Panc1 (cell line): ENCODE measurements at regions not wholly inside any gene's neighbourhood (a gene's known extent, or its start where the extent isn't known, plus 50 kb on each side); places are given as distances from the start of the nearest gene placed in this dataset.

ENCODE experiments used
- ATAC-seq: fragments of 200-7000 bp; cut with Tn5 transposase; 2 replicates; pipeline ENCODE4 v1.9.1; 2020; ENCODE audit warnings: mild to moderate bottlenecking, moderate library complexity
- BruUV-seq: library from RNA; stranded (reverse); fragments of 400-500 nt; replicated peaks from 2 replicates; lab custom pipeline; 2021; lab: Mats Ljungman, UMichigan
- CTCF ChIA-PET: fragments of 300-600 bp; sonication (Branson Sonifier 250); formaldehyde crosslinking; loops from one replicate; lab custom pipeline; 2022; ENCODE audit warnings: antibody characterized with exemption; lab: Charles Lee
- POLR2A ChIA-PET: fragments of 300-600 bp; sonication (Branson Sonifier 250); formaldehyde crosslinking; loops from one replicate; lab custom pipeline; 2022; ENCODE audit warnings: antibody characterized with exemption; lab: Charles Lee
- DNase-seq: peaks from one replicate; pipeline ENCODE4 v3.0.0-alpha.2; 2010; ENCODE audit warnings: low read depth, low spot score
- H3K27ac ChIP-seq: 2 replicates; pipeline ENCODE4 v1.5.1; 2011; ENCODE audit warnings: mild to moderate bottlenecking, low read length, inconsistent platforms
- H3K27me3 ChIP-seq: fragments of 200-500 bp; sonication (Bioruptor generic); 2 replicates; pipeline ENCODE4 v1.6.0; 2014; ENCODE audit warnings: low read length, inconsistent platforms; ENCODE audit not compliant: control insufficient read depth, insufficient read depth
- H3K36me3 ChIP-seq: fragments of 200-500 bp; sonication (Bioruptor generic); 2 replicates; pipeline ENCODE4 v1.5.1; 2014; ENCODE audit warnings: inconsistent platforms, mild to moderate bottlenecking, low read length, moderate library complexity; ENCODE audit not compliant: control insufficient read depth, insufficient read depth
- H3K4me1 ChIP-seq: 2 replicates; pipeline ENCODE4 v1.5.1; 2011; ENCODE audit warnings: inconsistent platforms, mild to moderate bottlenecking, low read length, moderate library complexity; ENCODE audit not compliant: control insufficient read depth, insufficient read depth
- H3K4me3 ChIP-seq, 2 experiments: 2 replicates each; pipeline ENCODE4 v1.5.1; 2011 to 2012; ENCODE audit warnings: low read depth in 2 of 2, low read length in 2 of 2, mild to moderate bottlenecking in 2 of 2, inconsistent platforms in 1 of 2, moderate library complexity in 1 of 2
- H3K9me3 ChIP-seq: fragments of 200-500 bp; sonication (Bioruptor generic); 2 replicates; pipeline ENCODE4 v1.5.1; 2014; ENCODE audit warnings: low read depth, mild to moderate bottlenecking, inconsistent platforms, low read length, moderate library complexity; ENCODE audit not compliant: control insufficient read depth, insufficient read depth
- CTCF ChIP-seq: fragments of 450-650 bp; IDR thresholded peaks from 2 replicates; pipeline ENCODE4 v1.5.1; 2017; ENCODE audit warnings: mild to moderate bottlenecking
- POLR2AphosphoS5 ChIP-seq: IDR thresholded peaks from 2 replicates; pipeline ENCODE4 v1.6.1; 2012; ENCODE audit warnings: mild to moderate bottlenecking, low read depth, low read length, moderate library complexity
- REST ChIP-seq, 2 experiments: IDR thresholded peaks; 2 replicates each; pipeline ENCODE4 v1.6.1; 2011 to 2012; ENCODE audit warnings: low read depth in 2 of 2, control low read depth in 1 of 2, low read length in 1 of 2, mild to moderate bottlenecking in 1 of 2, moderate library complexity in 1 of 2; ENCODE audit not compliant: insufficient read depth in 1 of 2
- SIN3A ChIP-seq: IDR thresholded peaks from 2 replicates; pipeline ENCODE4 v1.6.1; 2012; ENCODE audit warnings: low read depth, mild to moderate bottlenecking, low read length, moderate library complexity, borderline replicate concordance; ENCODE audit not compliant: insufficient read depth
- TCF7L2 ChIP-seq: IDR thresholded peaks from 2 replicates; pipeline ENCODE4 v1.6.1; 2011; ENCODE audit warnings: mild to moderate bottlenecking, low read depth, low read length, inconsistent platforms
- in situ Hi-C: cut with HindIII; loops from 2 replicates; pipeline ENCODE4 v1.10.0; 2016; ENCODE audit warnings: low sequenced_read_pairs, low pct_unique_long_range_greater_than_20kb
- intact Hi-C: fragments of 100-400 bp; cut with micrococcal nuclease; formaldehyde crosslinking; loops from one replicate; pipeline ENCODE4 v1.10.0; 2022; ENCODE audit not compliant: unreplicated experiment

- DNase-seq = no peak
- ChIA-PET CTCF (no interaction called here), POLR2A (no interaction called here)
- ATAC-seq = no peak
- no peaks in the 10 kb centered on the region for H3K36me3 ChIP-seq
- in situ Hi-C loops (no loop called here), intact Hi-C loops (no loop called here)
- no peak for TF ChIP-seq POLR2AphosphoS5
- H3K27ac ChIP-seq = no peak overlapping the region
- H3K4me1 ChIP-seq = no peaks in the 10 kb centered on the region
- H3K4me3 ChIP-seq = no peak overlapping the region
- BruUV-seq = no TSS peak
- no peaks in the 10 kb centered on the region for H3K9me3 ChIP-seq
- H3K27me3 ChIP-seq = no peaks in the 10 kb centered on the region
These were observed 373.9 kb downstream of the SFMBT2 start for GRCh38 chr10:7036951-7037350.

- no peak overlapping the region for H3K27ac ChIP-seq
- TF ChIP-seq POLR2AphosphoS5 (no peak), SIN3A (no peak), REST (IDR thresholded peaks at IDR 0.05; ENCODE audit: insufficient read depth in 1 of 2, low read depth in 2 of 2, low read length in 1 of 2) (no peak), CTCF (no peak), TCF7L2 (no peak)
- CTCF ChIA-PET = no interaction called here
- intact Hi-C loops (no loop called here), in situ Hi-C loops (no loop called here)
- H3K9me3 ChIP-seq = no peaks in the 10 kb centered on the region
- ATAC-seq = no peak
- H3K27me3 ChIP-seq = no peaks in the 10 kb centered on the region
- no TSS peak for BruUV-seq
- H3K36me3 ChIP-seq = no peaks in the 10 kb centered on the region
- no peak overlapping the region for H3K4me3 ChIP-seq
- POLR2A ChIA-PET = no interaction called here
- no peak for DNase-seq
- no peaks in the 10 kb centered on the region for H3K4me1 ChIP-seq
These were observed 375.6 kb downstream of the SFMBT2 start for GRCh38 chr10:7035126-7035761.

- intact Hi-C loops (no loop called here), in situ Hi-C loops (no loop called here)
- ChIA-PET CTCF (no interaction called here), POLR2A (no interaction called here)
- Histone ChIP-seq H3K27ac (no peak overlapping the region), H3K4me3 (no peak overlapping the region), H3K4me1 (no peaks in the 10 kb centered on the region), H3K36me3 (no peaks in the 10 kb centered on the region), H3K9me3 (no peaks in the 10 kb centered on the region), H3K27me3 (no peaks in the 10 kb centered on the region)
- DNase-seq (no peak), ATAC-seq (no peak)
- TF ChIP-seq REST (IDR thresholded peaks at IDR 0.05; ENCODE audit: insufficient read depth in 1 of 2, low read depth in 2 of 2, low read length in 1 of 2) = no peak
- no peak for TF ChIP-seq SIN3A
- BruUV-seq = no TSS peak
These were observed 377.8 kb downstream of the SFMBT2 start for GRCh38 chr10:7033031-7033430.
